SU-DHL-6 (cell line): ENCODE measurements at regions not wholly inside any gene's neighbourhood (a gene's known extent, or its start where the extent isn't known, plus 50 kb on each side); places are given as distances from the start of the nearest gene placed in this dataset.

Source experiments
- CTCF ChIP-seq: fragments of 200-600 bp; sonication (generic); IDR thresholded peaks from one replicate; pipeline ENCODE4 v1.5.1; 2017; ENCODE audit warnings: antibody characterized with exemption, mild to moderate bottlenecking, low read length, moderate library complexity; ENCODE audit not compliant: insufficient read depth, poor library complexity, severe bottlenecking
- EZH2phosphoT487 ChIP-seq: fragments of 200-600 bp; sonication (generic), shearing (Covaris generic); conservative IDR thresholded peaks from 2 replicates; pipeline ENCODE4 v1.6.1; 2018; ENCODE audit warnings: mild to moderate bottlenecking, antibody characterized with exemption, low read length, moderate library complexity, mixed read lengths

- TF ChIP-seq EZH2phosphoT487 (no peak), CTCF (no peak)
These were observed 81.5 kb upstream of the SMIM30 start for GRCh38 chr7:113199841-113200240.
